CD4-positive, alpha-beta T cell treated with Interleukin-17A for 1 hour (primary cell): ENCODE measurements at regions not wholly inside any gene's neighbourhood (a gene's known extent, or its start where the extent isn't known, plus 50 kb on each side); places are given as distances from the start of the nearest gene placed in this dataset.
"Not testable (repeated sequence)": the region's sequence is repeated elsewhere in the genome, so short reads cannot be mapped to it uniquely, and the experiment has no call there.

Source experiments
- DNase-seq: peaks from one replicate; pipeline ENCODE4 v3.0.0-alpha.2; 2020

- DNase-seq, result no peak
These were observed 156.1 kb upstream of the NTRK2 start for GRCh38 chr9:84513473-84513872.

- DNase-seq, result no peak
These were observed 155.6 kb upstream of the NTRK2 start for GRCh38 chr9:84513979-84514378.

- no peak for DNase-seq
These were observed 155.1 kb upstream of the NTRK2 start for GRCh38 chr9:84514421-84514820.

GRCh38 chr9:84517026-84517425 lies 152.5 kb upstream of the NTRK2 start:
- DNase-seq, result no peak

GRCh38 chr9:84519413-84519812 lies 150.1 kb upstream of the NTRK2 start:
- DNase-seq, result no peak

- no peak for DNase-seq
These were observed 148.3 kb upstream of the NTRK2 start for GRCh38 chr9:84521208-84521607.

GRCh38 chr9:84526211-84526610 lies 143.3 kb upstream of the NTRK2 start:
- not testable (repeated sequence) for DNase-seq

GRCh38 chr9:84527060-84527720 lies 142.3 kb upstream of the NTRK2 start:
- DNase-seq, result not testable (repeated sequence)

GRCh38 chr9:84535973-84536372 lies 133.6 kb upstream of the NTRK2 start:
- not testable (repeated sequence) for DNase-seq

GRCh38 chr9:84538879-84539278 lies 130.7 kb upstream of the NTRK2 start:
- DNase-seq, result no peak

- DNase-seq, result no peak
These were observed 127.0 kb upstream of the NTRK2 start for GRCh38 chr9:84542554-84542953.

GRCh38 chr9:84554069-84554664 lies 115.4 kb upstream of the NTRK2 start:
- DNase-seq, result no peak

GRCh38 chr9:84556556-84556955 lies 113.0 kb upstream of the NTRK2 start:
- DNase-seq, result no peak

GRCh38 chr9:84557751-84558150 lies 111.8 kb upstream of the NTRK2 start:
- no peak for DNase-seq

GRCh38 chr9:84563691-84564090 lies 105.8 kb upstream of the NTRK2 start:
- DNase-seq, result no peak

GRCh38 chr9:84567805-84568204 lies 101.7 kb upstream of the NTRK2 start:
- no peak for DNase-seq

- DNase-seq, result no peak
These were observed 98.9 kb upstream of the NTRK2 start for GRCh38 chr9:84570482-84571154.

GRCh38 chr9:84573083-84573482 lies 96.4 kb upstream of the NTRK2 start:
- no peak for DNase-seq

- DNase-seq, result no peak
These were observed 93.8 kb upstream of the NTRK2 start for GRCh38 chr9:84575705-84576104.

- DNase-seq, result no peak
These were observed 85.7 kb upstream of the NTRK2 start for GRCh38 chr9:84583866-84584265.

GRCh38 chr9:84586662-84587061 lies 82.9 kb upstream of the NTRK2 start:
- no peak for DNase-seq

GRCh38 chr9:84587153-84587552 lies 82.4 kb upstream of the NTRK2 start:
- DNase-seq, result no peak

- no peak for DNase-seq
These were observed 80.0 kb upstream of the NTRK2 start for GRCh38 chr9:84589542-84589941.

- DNase-seq, result no peak
These were observed 78.8 kb upstream of the NTRK2 start for GRCh38 chr9:84590706-84591105.
